NCI-H2196 (cell line): ENCODE measurements at regions not wholly inside any gene's neighbourhood (a gene's known extent, or its start where the extent isn't known, plus 50 kb on each side); places are given as distances from the start of the nearest gene placed in this dataset.
A peak's percentile ranks its signal among the peaks of the same experiment; 100 is the strongest.
"Not testable (repeated sequence)": the region's sequence is repeated elsewhere in the genome, so short reads cannot be mapped to it uniquely, and the experiment has no call there.

Experiments
- DNase-seq: peaks from one replicate; lab custom pipeline; 2025; ENCODE audit not compliant: unreplicated experiment; lab: John Stamatoyannopoulos, UW

DNA sequence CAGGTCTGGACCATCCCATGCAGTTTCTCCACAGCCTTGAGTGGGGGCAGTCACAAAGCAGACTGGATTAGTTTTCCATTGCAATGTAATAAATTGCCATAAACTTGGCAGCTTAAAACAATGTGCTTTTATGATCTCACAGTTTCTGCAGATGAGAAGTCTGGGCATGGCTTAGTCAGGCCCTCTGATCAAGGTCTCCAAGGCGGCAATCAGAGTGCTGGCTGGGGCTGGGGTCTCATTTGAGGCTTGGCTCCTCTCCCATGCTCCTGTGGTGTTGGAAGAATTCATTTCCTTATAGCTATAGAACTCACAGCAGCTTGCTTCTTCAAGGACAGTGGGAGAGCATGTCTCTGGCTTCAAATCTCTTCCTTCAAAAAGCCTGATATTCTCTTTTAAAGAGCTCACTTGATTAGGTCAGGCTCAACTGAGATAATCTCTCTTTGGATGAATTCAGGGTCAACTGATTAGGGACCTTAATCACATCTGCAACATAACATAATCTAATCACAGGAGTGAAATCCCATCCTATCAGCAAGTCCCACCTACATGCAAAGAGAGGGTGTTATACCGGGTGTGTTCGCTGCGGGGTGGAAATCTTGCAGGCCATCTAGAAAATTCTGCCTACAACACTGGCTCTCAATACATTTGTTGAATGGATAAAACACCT lies 77.4 kb upstream of the SULF2 start:
- no peak for DNase-seq

DNA sequence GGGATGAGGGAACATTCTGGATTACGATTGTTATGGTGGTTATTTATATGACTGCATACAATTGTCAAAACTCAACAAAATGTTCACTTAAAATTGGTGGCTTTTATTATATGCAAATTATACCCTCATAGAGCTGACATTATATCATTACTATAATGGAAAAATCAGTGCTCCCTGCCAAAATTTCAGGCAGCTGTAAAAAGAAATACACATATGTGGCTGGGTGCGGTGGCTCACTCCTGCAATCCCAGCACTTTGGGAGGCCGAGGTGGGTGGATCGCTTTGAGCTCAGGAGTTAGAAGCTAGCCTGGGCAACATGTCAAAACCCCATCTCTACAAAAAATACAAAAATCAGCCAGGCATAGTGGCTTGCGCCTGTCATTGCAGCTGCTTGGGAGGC lies 75.8 kb upstream of the SULF2 start:
- no peak for DNase-seq

DNA sequence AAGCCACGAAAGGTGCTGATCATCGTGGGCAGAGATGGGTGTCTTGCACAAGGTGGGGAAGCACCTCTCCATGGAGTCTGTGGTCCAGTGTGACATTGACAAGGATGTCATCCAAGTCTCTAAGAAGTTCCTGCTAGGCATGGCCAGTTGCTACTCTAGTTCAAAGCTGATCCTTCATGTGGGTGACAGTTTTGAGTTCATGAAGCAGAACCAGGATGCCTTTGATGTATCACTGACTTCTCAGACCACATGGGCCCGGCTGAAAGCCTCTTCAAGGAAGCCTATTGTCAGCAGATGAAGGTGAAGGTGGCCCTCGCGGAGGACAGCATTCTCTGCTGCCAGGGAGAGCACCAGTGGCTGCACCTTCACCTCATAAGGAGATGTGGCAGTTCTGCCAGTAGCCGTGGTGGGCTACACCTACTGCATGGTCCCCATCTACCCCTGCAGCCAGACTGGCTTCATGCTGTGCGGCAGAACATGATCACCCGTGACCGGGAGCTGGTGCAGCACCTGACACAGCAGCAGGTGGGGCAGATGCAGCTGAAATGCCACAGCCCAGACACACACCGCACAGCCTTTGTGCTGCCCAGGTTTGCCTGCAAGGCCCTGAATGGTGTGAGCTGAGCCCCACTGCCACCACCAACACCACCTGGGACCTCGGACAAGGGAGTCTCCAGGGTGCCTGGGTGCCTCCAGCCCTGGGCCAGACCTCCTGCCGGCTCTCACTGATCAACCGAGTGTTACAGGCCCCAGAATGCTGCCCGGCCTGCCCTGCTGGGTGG lies 75.0 kb upstream of the SULF2 start:
- no peak for DNase-seq

DNA sequence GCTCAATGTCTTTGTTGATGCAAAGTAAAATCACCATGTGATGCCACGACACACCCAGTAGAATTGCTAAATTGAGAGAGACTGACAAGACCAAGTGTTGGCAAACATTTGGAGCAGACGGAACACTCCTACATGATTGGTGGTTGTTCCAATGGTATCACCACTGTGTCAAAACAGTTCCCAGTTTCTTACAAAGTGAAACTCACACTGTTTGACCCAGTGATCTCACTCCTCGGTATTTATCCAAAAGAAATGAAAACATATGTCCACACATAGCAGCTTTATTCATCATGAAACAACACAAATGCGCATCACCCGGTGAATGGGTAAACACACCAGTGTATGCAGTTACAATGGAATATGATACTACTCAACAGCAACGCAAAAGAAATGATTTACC lies 74.0 kb upstream of the SULF2 start:
- DNase-seq, result no peak

DNA sequence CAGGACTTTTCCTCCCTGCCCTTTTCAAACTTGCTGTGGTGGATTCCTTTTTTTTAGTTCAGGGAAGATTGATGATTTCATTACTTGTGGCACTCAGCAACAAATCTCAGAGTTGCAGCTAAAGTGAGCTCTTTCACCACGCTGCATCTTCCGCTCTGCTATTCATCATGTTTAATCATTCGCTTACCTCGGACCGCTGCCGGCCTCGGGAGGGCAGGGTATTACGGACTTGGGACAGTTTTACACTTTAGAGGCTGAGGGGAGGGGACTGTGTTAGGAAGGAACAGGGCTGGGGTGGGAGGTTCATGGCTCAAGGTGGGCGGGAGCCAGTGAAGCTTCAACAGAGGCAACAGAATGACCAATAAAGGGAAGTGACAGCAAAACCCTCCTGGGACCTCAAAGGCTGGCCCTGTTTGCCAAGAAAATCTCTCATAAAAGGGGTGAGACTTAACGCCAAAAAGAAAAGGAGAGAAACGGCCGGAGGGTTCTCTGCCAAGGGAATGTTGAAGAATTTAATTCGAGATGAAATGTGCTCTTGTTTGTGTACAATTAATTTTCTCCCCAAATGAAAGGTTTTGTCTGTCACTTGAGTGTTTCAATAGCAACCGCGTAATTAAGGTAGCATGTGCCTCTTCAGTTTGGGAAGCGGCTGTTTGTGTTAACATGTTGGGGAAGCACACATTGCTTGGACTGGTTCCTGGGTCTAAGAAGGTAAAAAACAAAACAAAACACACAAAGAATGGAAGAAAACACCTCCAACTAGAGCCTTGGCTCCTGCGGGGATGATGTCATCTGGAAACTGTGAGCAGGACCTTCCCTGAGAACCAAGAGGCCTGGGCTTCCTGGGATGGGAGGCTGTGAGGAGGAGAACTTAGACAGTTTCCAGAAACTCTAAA lies 72.5 kb upstream of the SULF2 start:
- peak; percentile 40 for DNase-seq

DNA sequence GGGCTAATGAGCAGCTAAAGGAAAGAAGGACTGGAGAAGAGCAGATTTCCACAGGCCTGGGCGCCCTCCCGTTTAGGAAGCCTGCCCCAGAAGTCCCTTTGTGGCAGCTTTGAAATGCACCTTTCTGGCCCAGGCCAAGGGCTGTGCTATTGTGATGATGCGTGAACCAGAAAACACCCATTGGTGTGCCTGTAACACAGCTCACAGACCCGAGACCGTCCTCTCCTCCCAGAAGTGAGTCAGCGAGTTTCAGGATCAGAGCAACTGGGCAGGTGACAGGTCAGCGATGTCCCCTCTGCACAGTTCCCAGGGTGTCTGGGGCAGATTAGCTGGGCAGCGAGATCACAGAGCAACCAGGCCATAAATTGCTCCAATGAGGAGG lies 71.9 kb upstream of the SULF2 start:
- DNase-seq, result no peak

DNA sequence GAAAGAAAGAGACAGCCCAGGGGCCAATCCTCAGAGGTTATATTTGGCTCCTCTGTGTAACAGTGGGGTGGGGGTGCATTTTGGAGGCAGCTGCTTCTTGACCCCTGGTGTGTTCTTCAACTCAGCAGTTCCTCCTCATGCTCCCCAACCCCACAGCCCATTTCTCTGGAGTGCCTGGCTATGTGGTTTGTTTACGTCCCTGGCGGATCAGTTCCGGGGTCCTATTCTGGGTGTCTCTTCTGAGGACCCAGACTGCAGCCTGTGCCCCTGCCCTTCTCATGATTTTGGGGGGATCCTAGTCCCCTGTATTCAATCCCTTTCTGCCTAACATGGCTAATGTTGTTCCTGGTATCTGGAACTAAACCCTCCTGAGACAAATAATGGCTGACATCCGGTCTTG lies 70.5 kb upstream of the SULF2 start:
- no peak for DNase-seq

DNA sequence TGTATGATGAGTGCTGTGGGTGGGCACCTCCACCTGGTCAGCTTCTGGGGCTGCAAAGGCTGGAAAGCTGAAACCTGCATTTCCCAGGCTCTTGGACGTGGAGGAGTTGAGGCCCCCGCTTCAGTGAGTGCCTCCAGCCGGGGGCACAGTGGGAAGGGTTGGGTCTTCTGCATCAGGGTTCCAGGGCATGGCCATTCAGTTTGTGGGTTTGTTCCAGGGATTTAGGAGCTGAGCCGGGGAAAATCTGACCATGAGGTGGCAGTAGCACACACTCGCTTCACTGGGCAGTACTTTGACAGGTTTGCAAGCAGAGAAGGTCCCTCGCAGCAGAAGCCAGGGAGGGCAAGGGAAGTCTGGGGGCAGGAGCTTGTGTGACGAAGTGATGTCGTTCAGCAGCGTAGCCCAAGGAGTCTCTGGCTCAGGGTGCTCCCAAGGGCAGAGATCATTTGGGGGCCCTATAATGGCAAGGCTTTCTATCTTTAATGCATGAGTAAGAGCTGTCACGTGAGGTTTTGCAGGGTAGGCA lies 69.5 kb upstream of the SULF2 start:
- DNase-seq, result peak; percentile 7

DNA sequence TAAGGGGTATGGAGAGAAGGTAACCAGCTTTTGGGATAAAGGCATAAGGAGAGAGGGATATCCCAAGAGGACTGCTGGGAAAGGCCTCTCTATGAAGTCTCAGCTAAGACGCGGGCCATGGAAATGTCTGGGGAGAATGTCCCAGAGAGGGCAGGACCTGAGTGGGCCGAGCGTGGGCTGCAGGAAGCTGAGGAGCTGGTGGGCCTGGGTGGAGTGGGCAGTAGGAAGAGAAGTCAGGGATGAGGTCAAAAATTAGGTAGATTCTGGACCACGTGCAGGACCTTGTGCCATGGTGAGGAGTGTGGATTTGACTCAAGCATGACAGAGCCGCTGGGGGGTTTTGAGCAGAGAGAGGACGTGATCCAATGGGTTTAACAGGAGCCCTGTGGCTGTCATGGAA lies 66.5 kb upstream of the SULF2 start:
- no peak for DNase-seq

DNA sequence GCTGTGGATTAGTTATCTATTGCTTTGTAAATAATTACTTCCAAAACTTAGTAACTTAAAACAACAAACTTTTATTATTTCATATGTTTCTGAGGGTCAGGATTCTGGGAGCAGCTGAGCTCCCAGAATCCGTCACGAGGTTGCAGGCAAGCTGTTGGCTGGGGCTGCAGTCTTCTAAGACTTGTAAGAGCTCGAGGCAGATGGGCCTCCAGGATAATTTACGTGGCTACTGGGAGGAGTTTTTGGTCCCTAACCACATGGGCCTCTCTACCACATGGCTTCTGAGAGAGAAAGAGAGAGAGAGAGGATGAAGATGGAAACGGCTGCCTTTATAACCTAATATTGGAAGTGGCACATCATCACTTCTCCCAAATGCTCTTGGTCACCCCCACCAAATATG lies 64.9 kb upstream of the SULF2 start:
- DNase-seq, result no peak

DNA sequence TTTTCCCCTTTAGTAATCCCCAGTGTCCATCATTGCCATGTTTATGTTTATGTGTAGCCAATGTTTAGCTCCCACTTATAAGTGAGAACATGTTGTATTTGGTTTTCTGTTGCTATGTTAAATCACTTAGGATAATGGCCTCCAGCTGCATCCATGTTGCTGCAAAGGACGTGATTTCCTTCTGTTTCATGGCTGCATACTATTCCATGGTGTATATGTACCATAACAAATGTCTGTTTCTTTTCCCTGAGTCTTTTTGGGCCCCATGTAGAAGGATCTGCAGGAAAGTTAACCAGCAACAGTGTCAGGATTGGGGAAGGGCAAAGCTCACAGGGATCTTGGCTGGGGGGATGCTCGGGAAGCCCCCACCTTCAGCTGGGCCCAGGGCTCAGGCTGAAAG lies 64.3 kb upstream of the SULF2 start:
- no peak for DNase-seq

DNA sequence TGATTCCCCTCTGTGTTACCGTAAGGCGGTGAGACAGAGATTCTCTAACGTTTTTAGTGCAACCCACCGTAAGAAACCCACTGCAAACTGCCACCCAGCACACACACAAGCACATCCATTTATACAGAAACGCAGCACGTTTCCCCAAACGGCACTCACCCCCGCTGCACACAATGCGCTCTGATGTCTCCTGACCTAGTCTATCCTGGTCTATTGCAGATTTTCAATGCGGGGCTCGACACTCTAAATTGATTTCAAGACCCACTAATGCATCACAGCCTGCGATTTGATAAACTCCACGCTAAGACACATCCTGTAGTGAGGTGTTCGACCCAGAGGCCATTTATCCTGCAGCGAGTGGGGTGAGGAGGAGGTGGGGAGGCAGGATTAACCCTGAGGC lies 63.7 kb upstream of the SULF2 start:
- DNase-seq, result no peak

DNA sequence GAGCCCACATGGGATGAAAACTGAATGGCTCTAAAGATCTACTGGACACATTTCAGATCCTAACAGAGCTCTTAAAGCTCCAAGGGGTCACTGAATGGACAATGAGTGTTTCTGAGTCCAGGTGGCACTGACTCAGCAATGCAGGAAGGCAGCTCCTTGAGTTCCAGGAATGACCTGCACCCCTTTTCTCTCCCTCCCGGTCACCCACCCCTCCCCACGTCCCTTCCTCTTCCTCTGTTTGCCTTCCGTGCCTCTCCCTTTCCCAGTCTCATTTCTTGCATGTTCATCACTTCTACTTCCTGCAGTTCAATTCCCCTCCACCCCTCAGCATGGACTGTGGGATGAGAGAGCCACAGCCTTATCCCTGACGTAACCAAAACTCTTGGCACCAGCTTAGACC lies 63.3 kb upstream of the SULF2 start:
- DNase-seq, result not testable (repeated sequence)

DNA sequence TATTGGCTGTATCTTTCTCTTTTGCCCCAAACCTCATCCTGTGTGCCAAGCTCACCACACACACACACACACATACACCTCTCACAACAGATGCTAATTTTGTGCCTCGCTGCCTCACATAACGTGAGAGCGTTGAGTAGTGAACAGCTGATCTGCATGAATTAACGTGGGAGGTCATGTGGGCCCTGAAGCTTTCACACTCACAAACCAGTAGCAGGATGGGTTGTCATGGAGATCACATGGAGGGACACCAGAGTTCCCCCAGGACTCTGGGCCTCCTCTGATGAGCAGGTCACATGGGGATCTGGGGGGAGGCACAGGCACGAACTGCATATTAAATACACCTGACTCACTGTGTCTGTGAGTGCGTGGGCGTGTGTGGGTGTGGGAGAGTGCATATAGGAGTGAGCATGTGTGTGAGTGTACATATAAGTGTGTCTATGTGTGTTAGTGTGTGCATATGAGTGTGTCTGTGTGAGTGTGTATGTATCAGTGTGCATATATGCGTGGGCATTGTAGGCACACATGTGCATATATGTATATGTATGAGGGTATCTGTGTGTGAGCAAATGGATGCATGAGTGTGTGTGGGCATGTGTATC lies 62.7 kb upstream of the SULF2 start:
- no peak for DNase-seq

DNA sequence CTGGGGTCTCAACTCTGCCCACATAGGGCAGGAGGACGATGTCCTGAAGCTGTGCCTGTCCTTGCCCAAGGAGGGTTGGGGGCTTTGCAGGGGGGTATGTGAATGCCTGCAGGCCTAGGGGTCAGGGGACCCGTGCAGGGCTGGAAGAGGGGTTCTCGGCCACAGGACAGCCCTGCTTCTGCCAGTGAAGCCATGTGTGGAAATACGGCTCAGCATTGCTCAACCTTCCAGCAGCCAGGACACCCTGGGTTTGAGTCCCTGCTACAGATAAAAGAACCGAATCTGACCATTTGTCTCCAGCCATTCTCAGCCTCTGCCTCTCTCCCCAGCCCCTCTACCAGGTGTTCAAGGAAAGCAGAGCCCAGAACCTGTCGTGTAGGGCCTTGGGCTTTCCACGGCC lies 61.9 kb upstream of the SULF2 start:
- DNase-seq, result not testable (repeated sequence)

DNA sequence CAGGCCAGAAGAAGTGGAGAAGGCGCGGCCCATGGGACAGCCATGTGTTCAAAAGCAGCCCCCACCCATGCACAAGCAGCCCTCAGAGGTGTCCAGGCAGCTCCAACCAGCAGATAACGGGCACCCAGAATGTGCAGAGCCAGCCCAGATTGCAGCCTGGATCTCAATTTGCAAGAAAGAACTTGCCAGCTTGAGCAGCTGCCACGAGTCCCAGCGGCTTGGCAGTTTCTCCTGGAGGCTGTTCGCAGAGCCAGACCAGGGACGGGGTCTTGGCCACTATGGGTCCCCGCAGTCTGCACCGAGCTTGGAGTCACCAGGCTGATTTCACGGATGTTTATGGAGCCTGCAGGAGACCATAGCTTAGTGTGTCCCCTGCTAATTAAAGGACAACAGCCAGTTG lies 61.4 kb upstream of the SULF2 start:
- DNase-seq, result not testable (repeated sequence)

DNA sequence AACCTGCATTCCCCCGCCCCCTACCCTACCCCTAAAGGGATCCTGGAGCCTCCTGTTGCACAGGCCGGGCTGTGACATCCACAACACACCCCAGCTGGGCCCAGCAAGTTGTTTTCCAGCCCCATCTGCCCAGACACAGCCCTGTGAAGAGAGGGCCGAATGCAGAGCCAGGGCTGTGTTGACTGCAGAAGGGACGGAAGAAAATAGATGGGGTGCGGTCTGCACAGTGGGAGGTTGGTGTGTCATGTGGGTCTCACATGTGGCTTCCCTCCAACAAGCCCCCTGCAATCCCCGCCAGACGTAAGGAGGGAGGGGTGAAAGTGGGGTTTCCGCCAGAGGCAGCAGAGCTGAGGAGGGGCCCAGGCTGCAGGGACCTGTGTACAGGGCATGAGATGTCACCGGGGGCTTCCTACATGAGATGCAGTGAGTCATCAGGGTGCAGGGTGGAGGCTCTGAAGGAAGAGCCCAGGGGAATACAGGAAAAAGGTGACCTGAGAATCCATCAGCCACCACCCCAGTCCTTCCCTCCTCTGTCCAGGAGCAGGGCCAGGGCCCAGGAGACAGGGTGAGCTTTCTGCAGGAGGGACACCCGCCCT lies 60.2 kb upstream of the SULF2 start:
- not testable (repeated sequence) for DNase-seq

DNA sequence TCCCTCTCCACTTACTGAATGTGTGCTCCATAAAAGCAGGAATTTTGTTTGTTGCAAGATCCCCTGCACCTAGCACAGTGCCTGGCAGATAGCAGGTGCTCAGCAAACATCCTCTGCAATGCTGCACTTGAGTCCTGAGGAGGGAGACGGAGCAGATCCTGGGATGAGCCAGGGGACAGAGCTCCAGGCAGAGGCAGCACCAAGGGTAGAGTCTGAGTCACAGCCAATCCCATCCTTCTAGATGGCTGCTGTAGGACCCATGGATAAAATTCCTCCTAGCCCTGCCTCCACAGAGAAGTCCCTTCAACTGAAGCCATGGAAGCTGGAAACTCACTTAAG lies 59.3 kb upstream of the SULF2 start:
- not testable (repeated sequence) for DNase-seq

DNA sequence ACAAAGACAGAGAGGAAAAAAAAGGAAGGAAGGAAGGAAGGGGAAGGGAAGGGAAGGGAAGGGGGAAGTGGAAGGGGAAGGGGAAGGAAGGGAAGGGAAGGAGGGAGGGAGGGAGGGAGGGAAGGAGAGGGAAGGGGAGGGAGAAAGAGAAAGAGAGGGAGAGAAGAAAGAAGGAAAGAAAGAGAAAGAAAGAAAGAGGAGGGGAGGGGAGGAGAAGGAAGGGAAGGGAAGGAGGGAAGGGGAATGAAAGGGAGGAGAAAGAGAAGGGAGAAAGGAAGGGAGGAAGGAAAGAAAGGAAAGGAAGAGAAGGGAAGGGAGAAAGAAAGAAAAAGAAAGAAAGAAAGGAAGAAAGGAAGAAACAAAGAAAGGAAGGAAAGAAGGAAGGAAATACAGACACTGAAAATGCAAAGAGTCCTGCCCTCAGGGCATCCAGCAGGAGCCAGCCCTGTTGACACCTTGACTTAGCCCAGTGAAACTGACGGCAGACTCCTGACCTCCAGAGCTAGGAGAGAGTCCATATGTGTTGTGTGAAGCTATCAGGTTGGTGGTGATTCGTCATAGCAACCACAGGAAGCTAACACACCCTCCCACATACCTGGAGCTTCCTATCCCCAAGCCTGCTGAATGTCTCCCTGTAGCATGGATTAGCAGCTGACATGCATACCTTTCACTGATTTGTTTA lies 58.7 kb upstream of the SULF2 start:
- DNase-seq, result no peak

DNA sequence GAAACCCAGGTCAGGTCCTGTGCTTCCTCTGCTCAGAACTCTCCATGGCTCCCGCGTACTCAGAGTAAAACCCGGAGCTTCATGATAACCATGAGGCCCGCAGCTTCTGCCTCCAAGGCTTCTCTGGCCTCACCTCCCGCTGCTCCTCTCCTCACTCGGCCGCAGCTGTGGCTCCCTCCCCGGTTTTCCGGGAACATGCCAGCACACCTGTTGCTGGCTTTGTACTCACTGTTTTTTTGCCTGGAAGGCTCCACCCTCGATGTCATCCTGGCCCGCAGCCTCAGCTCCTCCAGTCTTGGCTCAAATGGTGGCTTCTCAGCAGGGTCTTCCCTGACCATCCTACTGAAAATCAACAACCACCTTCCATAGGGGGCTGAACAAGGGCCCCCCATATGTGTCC lies 57.7 kb upstream of the SULF2 start:
- DNase-seq, result not testable (repeated sequence)
